ENCODE measurements at regions not wholly inside any gene's neighbourhood (a gene's known extent, or its start where the extent isn't known, plus 50 kb on each side); places are given as distances from the start of the nearest gene placed in this dataset.
"Not testable (repeated sequence)": the region's sequence is repeated elsewhere in the genome, so short reads cannot be mapped to it uniquely, and the experiment has no call there.

DNA sequence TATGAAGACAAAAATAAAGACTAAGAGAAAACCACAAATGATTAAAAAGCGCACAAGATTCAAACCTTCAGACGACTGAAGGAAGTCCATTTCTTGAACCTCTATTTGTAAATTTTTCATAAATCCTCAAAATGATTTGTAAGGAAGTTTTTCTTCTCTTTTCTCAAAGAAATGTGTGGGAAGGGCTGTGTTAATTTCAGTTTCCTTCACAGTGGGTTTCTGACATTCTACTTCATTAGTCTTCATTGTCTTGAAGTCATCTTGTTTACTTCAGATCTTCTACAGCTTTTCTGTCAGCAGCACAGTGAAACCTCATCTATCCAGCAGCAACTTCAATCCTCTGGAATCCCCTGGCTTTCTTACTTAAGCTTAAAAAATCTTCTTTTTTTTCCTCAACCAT lies 87.6 kb upstream of the MYLIP start:
- Histone ChIP-seq H3K27ac (ENCODE audit: low read depth, low read length, poor library complexity, severe bottlenecking) (no peak overlapping the region), H3K4me1 (ENCODE audit: insufficient read depth, low read length, poor library complexity, severe bottlenecking) (no peaks in the 10 kb centered on the region), H3K4me2 (ENCODE audit: low read length) (no peak overlapping the region), H3K4me3 (ENCODE audit: low read depth, low read length, poor library complexity, severe bottlenecking) (no peak overlapping the region), H3K79me2 (ENCODE audit: insufficient read depth, low read depth, low read length) (no peaks in the 10 kb centered on the region), H3K36me3 (ENCODE audit: insufficient read depth, low read length) (no peaks in the 10 kb centered on the region), H2AFZ (ENCODE audit: low read length) (no peak overlapping the region), H3K9me2 (ENCODE audit: insufficient read depth, low read length) (no peaks in the 10 kb centered on the region), H4K20me1 (ENCODE audit: insufficient read depth, low read length) (no peaks in the 10 kb centered on the region), H3K9me3 (ENCODE audit: low read length) (no peaks in the 10 kb centered on the region)
- no peak for DNase-seq (ENCODE audit: low spot score)
- ChIA-PET POLR2A (no interaction called here), CTCF (ENCODE audit: unreplicated experiment) (no interaction called here)
- TF ChIP-seq EZH2phosphoT487 (IDR thresholded peaks at IDR 0.05; ENCODE audit: borderline replicate concordance, low read depth, low read length), result no peak
- TF ChIP-seq, protein P1, sequence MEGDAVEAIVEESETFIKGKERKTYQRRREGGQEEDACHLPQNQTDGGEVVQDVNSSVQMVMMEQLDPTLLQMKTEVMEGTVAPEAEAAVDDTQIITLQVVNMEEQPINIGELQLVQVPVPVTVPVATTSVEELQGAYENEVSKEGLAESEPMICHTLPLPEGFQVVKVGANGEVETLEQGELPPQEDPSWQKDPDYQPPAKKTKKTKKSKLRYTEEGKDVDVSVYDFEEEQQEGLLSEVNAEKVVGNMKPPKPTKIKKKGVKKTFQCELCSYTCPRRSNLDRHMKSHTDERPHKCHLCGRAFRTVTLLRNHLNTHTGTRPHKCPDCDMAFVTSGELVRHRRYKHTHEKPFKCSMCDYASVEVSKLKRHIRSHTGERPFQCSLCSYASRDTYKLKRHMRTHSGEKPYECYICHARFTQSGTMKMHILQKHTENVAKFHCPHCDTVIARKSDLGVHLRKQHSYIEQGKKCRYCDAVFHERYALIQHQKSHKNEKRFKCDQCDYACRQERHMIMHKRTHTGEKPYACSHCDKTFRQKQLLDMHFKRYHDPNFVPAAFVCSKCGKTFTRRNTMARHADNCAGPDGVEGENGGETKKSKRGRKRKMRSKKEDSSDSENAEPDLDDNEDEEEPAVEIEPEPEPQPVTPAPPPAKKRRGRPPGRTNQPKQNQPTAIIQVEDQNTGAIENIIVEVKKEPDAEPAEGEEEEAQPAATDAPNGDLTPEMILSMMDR (conservative IDR thresholded peaks at IDR 0.05; ENCODE audit: low read length), result no peak
- intact Hi-C loops (cut with micrococcal nuclease; ENCODE audit: unreplicated experiment), result no loop called here
- BruUV-seq (replicated peaks), result no TSS peak

DNA sequence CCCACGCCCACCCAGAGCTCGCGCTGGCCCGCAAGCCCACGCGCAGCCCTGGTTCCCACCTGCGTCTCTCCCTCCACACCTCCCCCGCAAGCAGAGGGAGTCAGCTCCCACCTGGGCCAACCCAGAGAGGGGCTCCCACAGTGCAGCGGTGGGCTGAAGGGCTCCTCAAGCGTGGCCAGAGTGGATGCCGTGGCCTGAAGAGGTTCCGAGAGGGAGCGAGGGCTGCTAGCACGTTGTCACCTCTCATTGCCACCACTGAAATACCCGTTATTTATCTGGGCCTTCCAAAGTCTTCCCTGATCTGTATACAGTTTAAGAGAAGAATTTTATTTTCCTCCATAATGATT lies 88.3 kb upstream of the MYLIP start:
- no peak for DNase-seq (ENCODE audit: low spot score)
- Histone ChIP-seq H3K27ac (ENCODE audit: low read depth, low read length, poor library complexity, severe bottlenecking) (no peak overlapping the region), H2AFZ (ENCODE audit: low read length) (no peak overlapping the region), H3K9me2 (ENCODE audit: insufficient read depth, low read length) (no peaks in the 10 kb centered on the region), H4K20me1 (ENCODE audit: insufficient read depth, low read length) (no peaks in the 10 kb centered on the region), H3K4me3 (ENCODE audit: low read depth, low read length, poor library complexity, severe bottlenecking) (no peak overlapping the region), H3K9me3 (ENCODE audit: low read length) (no peaks in the 10 kb centered on the region), H3K4me2 (ENCODE audit: low read length) (no peak overlapping the region), H3K79me2 (ENCODE audit: insufficient read depth, low read depth, low read length) (no peaks in the 10 kb centered on the region), H3K4me1 (ENCODE audit: insufficient read depth, low read length, poor library complexity, severe bottlenecking) (no peaks in the 10 kb centered on the region), H3K36me3 (ENCODE audit: insufficient read depth, low read length) (no peaks in the 10 kb centered on the region)
- TF ChIP-seq, protein P1 (conservative IDR thresholded peaks at IDR 0.05; ENCODE audit: low read length), result no peak
- no peak for TF ChIP-seq EZH2phosphoT487 (IDR thresholded peaks at IDR 0.05; ENCODE audit: borderline replicate concordance, low read depth, low read length)
- no TSS peak for BruUV-seq (replicated peaks)
- ChIA-PET POLR2A (no interaction called here), CTCF (ENCODE audit: unreplicated experiment) (no interaction called here)
- intact Hi-C loops (cut with micrococcal nuclease; ENCODE audit: unreplicated experiment), result no loop called here

DNA sequence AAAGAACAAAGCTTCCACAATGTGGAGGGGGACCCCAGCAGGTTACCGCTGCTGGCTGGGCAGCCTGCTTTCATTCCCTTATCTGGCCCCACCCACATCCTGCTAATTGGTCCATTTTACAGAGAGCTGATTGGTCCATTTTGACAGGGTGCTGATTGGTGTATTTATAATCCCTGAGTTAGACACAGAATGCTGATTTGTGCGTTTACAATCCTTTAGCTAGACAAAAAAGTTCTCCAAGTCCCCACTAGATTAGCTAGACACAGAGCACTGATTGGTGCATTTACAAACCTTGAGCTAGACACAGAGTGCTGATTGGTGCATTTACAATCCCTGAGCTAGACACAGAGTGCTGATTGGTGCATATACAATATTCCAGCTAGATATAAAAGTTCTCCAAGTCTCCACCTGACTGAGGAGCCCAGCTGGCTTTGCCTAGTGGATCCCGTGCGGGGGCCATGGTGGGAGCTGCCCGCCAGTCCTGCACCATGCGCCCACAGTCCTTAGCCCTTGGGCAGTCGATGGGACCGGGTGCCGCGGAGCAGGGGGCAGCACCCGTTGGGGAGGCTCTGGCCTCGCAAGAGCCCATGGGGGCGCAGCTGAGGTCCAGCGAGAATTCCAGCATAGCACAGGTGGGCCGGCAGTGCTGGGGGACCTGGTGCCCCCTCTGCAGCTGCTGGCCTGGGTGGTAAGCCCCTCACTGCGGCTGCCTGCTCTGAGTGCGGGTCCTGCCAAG lies 88.8 kb upstream of the MYLIP start:
- H3K4me3 ChIP-seq (ENCODE audit: low read depth, low read length, poor library complexity, severe bottlenecking); H3K4me1 ChIP-seq (ENCODE audit: insufficient read depth, low read length, poor library complexity, severe bottlenecking); H3K4me2 ChIP-seq (ENCODE audit: low read length); H4K20me1 ChIP-seq (ENCODE audit: insufficient read depth, low read length); H3K36me3 ChIP-seq (ENCODE audit: insufficient read depth, low read length); H3K79me2 ChIP-seq (ENCODE audit: insufficient read depth, low read depth, low read length); BruUV-seq (replicated peaks); DNase-seq (ENCODE audit: low spot score); intact Hi-C loops (cut with micrococcal nuclease; ENCODE audit: unreplicated experiment); H3K9me3 ChIP-seq (ENCODE audit: low read length); POLR2A ChIA-PET; H3K27ac ChIP-seq (ENCODE audit: low read depth, low read length, poor library complexity, severe bottlenecking); H2AFZ ChIP-seq (ENCODE audit: low read length); CTCF ChIA-PET (ENCODE audit: unreplicated experiment); H3K9me2 ChIP-seq (ENCODE audit: insufficient read depth, low read length): not testable (repeated sequence)

Data from OCI-LY7 (cell line).